Hematopoietic multipotent progenitor cell treated with erythropoietin and hydrocortisone succinate and interleukin-3 and kit ligand, for 6 days (in vitro differentiated cells): ENCODE measurements at regions not wholly inside any gene's neighbourhood (a gene's known extent, or its start where the extent isn't known, plus 50 kb on each side); places are given as distances from the start of the nearest gene placed in this dataset.

Source experiments
- DNase-seq: peaks from one replicate; pipeline ENCODE4 v3.0.0-alpha.2; 2015

- DNase-seq: no peak
Observed at GRCh38 chr6:19478273-19478672, 358.9 kb upstream of the ID4 start.

- DNase-seq: no peak
Observed at GRCh38 chr6:19478992-19479391, 358.2 kb upstream of the ID4 start.

- DNase-seq: no peak
Observed at GRCh38 chr6:19479551-19479950, 357.6 kb upstream of the ID4 start.

GRCh38 chr6:19492636-19493405 lies 344.3 kb upstream of the ID4 start:
- no peak for DNase-seq

- DNase-seq: no peak
Observed at GRCh38 chr6:19501737-19502245, 335.4 kb upstream of the ID4 start.

GRCh38 chr6:19502301-19502700 lies 334.9 kb upstream of the ID4 start:
- no peak for DNase-seq

- DNase-seq: no peak
Observed at GRCh38 chr6:19515939-19516338, 321.2 kb upstream of the ID4 start.

GRCh38 chr6:19519941-19520340 lies 317.2 kb upstream of the ID4 start:
- DNase-seq: no peak

GRCh38 chr6:19524366-19525186 lies 312.6 kb upstream of the ID4 start:
- no peak for DNase-seq

- DNase-seq: no peak
Observed at GRCh38 chr6:19525673-19526072, 311.5 kb upstream of the ID4 start.

- no peak for DNase-seq
Observed at GRCh38 chr6:19530188-19530587, 307.0 kb upstream of the ID4 start.

GRCh38 chr6:19535351-19535750 lies 301.8 kb upstream of the ID4 start:
- DNase-seq: no peak

- DNase-seq: no peak
Observed at GRCh38 chr6:19536838-19537237, 300.3 kb upstream of the ID4 start.

GRCh38 chr6:19538096-19538495 lies 299.1 kb upstream of the ID4 start:
- no peak for DNase-seq

GRCh38 chr6:19547507-19547906 lies 289.7 kb upstream of the ID4 start:
- DNase-seq: no peak

- DNase-seq: no peak
Observed at GRCh38 chr6:19549109-19549508, 288.1 kb upstream of the ID4 start.

- DNase-seq: no peak
Observed at GRCh38 chr6:19550380-19550779, 286.8 kb upstream of the ID4 start.

- no peak for DNase-seq
Observed at GRCh38 chr6:19551611-19552010, 285.6 kb upstream of the ID4 start.

- DNase-seq: no peak
Observed at GRCh38 chr6:19552076-19552475, 285.1 kb upstream of the ID4 start.

- DNase-seq: no peak
Observed at GRCh38 chr6:19552588-19552987, 284.6 kb upstream of the ID4 start.

GRCh38 chr6:19554356-19555225 lies 282.6 kb upstream of the ID4 start:
- DNase-seq: no peak

- DNase-seq: no peak
Observed at GRCh38 chr6:19557191-19557590, 280.0 kb upstream of the ID4 start.

- DNase-seq: no peak
Observed at GRCh38 chr6:19558201-19558600, 279.0 kb upstream of the ID4 start.
